Esophagus (tissue), 2 donors: ENCODE measurements at regions not wholly inside any gene's neighbourhood (a gene's known extent, or its start where the extent isn't known, plus 50 kb on each side); places are given as distances from the start of the nearest gene placed in this dataset.
"Not testable (repeated sequence)": the region's sequence is repeated elsewhere in the genome, so short reads cannot be mapped to it uniquely, and the experiment has no call there.

Experiments
- H3K27ac ChIP-seq, 2 donors: one replicate each; pipeline ENCODE4 v1.5.1; 2013; ENCODE audit warnings: low read depth in 2 of 2, mild to moderate bottlenecking in 2 of 2, inconsistent platforms in 1 of 2, low read length in 1 of 2, moderate library complexity in 1 of 2
- H3K27me3 ChIP-seq, 2 donors: one replicate each; pipeline ENCODE4 v1.6.1; 2013; ENCODE audit warnings: low read length in 2 of 2, control low read depth in 1 of 2, mild to moderate bottlenecking in 1 of 2; ENCODE audit not compliant: insufficient read depth in 2 of 2, control insufficient read depth in 1 of 2
- H3K36me3 ChIP-seq, 2 donors: one replicate each; pipeline ENCODE4 v1.6.1; 2013; ENCODE audit warnings: low read length in 1 of 2; ENCODE audit not compliant: control insufficient read depth in 2 of 2, insufficient read depth in 2 of 2
- H3K4me1 ChIP-seq, 2 donors: one replicate each; pipeline ENCODE4 v1.6.1; 2013; ENCODE audit warnings: low read length in 1 of 2; ENCODE audit not compliant: control insufficient read depth in 2 of 2, insufficient read depth in 2 of 2
- H3K4me3 ChIP-seq, 2 donors: one replicate each; pipeline ENCODE4 v1.5.1; 2013; ENCODE audit warnings: low read length in 2 of 2, mild to moderate bottlenecking in 2 of 2, low read depth in 1 of 2, moderate library complexity in 1 of 2
- H3K9me3 ChIP-seq, 2 donors: one replicate each; pipeline ENCODE4 v1.6.1; 2013; ENCODE audit warnings: mild to moderate bottlenecking in 2 of 2, low read depth in 1 of 2, low read length in 1 of 2, moderate library complexity in 1 of 2; ENCODE audit not compliant: control insufficient read depth in 2 of 2, insufficient read depth in 1 of 2
- WGBS, 2 donors: extraction: QIAGEN DNeasy Blood & Tissue Kit; methylation state at CpG; one replicate each; pipeline ENCODE4 v1.1.7; 2013; 5-methylcytosine and 5-hydroxymethylcytosine counted together
- donor health status: healthy with polysubstance abuse.
- donor health status: Bipolar disorder and iron deficiency.

DNA sequence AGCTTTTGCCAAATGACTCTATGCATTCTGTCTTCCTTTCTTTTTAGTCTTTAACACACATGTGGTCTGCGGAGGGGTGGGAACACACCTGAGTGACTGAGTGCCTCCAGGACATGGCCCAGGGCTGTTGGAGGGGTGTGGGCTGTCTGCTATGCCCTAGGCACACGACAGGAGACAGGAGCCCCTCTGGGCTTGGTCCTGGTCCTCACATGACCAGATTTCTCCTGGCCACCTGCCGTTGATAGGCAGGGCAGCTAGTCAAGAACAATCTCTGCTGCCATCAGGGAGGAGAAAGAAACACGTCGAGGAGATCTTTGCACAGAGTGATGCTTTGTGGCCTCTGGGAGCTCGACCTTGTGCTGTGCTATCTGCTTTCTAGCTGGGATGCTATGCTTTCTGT is 176.6 kb downstream of the KLF13 start:
- Histone ChIP-seq H3K27me3 (no peaks in the 10 kb centered on the region), H3K4me1 (peaks cover 0 to 2% of the 10 kb centered on the region in 2 donors), H3K4me3 (no peak overlapping the region), H3K27ac (no peak overlapping the region), H3K9me3 (no peaks in the 10 kb centered on the region), H3K36me3 (no peaks in the 10 kb centered on the region)
- WGBS, 2 donors: 68 to 74% methylated on average over 6 of the region's 6 CpGs

DNA sequence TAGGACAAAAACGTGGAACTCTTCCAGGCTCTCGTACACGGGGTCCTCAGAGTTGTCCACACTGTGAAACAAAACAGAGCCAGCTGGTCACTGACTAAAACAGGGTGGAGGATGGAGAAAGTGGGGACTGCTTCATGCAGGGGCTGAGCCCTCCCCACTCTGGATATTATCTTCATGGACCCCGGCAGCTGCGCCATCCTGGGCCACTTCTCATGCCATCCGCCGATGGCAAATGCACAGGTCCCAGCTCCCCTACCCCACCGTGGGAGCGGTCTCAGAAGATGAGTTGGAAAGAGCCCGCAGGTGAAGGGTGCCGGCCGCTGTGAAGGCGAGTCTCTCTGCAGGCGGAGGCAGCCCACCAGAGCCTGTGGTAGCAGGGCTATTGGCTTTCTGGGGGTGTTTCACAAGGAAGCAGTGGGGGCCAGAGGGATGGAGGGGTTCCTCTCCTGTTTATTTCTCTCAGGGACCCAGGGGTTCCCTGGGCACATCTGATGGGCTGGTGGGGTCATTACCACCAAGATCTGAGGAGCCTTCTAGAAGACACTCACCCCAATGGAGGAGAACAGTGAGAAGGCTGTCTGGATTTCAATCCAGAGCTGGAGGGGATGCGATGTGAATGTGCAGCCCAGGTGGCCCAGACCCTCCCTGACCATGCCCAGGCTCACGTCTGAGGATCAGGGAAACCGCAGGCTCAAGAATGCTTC is 177.3 kb downstream of the KLF13 start:
- H3K9me3 ChIP-seq: no peaks in the 10 kb centered on the region
- 90 to 91% methylated on average over 17 of the region's 17 CpGs for WGBS, 2 donors
- no peaks in the 10 kb centered on the region for H3K27me3 ChIP-seq
- no peak overlapping the region for H3K27ac ChIP-seq
- peaks cover 0 to 2% of the 10 kb centered on the region in 2 donors for H3K4me1 ChIP-seq
- no peak overlapping the region for H3K4me3 ChIP-seq
- H3K36me3 ChIP-seq: no peaks in the 10 kb centered on the region

DNA sequence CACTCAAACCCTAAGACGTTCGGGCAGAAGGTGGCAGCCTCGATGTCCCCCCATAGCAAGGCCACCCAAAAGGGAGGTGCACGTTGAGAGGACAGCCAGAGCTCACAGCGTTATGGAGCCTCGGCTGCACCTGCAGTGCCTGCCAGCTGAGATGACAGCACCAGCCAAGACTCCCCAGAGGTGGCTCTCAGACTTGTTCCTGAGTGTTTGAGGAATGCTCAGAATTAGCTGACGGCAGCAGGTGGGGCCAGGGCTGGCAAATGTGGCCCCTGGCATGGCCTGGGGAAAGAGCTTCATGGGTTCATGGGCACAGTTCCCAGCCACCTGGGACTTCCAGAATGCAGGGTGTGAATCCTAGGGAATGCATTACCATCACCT is 177.8 kb downstream of the KLF13 start:
- Histone ChIP-seq H3K9me3 (no peaks in the 10 kb centered on the region), H3K4me1 (peaks cover 0 to 2% of the 10 kb centered on the region in 2 donors), H3K27ac (no peak overlapping the region), H3K27me3 (no peaks in the 10 kb centered on the region), H3K36me3 (no peaks in the 10 kb centered on the region), H3K4me3 (no peak overlapping the region)
- WGBS, 2 donors: 54 to 64% methylated on average over 7 of the region's 7 CpGs

DNA sequence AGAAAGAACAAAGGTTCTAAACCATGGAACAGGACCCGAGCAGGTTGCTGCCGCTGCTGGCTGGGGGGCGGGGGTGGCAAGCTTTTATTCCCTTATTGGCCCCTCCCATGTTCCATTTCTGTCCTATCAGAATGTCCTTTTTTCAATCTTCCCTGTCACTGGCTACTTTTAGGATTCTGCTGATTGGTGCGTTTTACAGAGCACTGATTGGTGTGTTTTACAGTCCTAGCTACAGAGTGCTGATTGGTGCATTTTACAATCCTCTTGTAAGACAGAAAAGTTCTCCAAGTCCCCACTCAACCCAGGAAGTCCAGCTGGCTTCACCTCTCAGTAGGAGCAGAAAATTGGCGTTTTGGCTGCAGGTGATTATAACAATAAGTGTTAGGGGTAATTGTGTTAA is 180.9 kb downstream of the KLF13 start:
- H3K9me3 ChIP-seq, H3K4me1 ChIP-seq, H3K27ac ChIP-seq, H3K36me3 ChIP-seq, H3K4me3 ChIP-seq, H3K27me3 ChIP-seq: not testable (repeated sequence)
- 84 to 85% methylated on average over 5 of the region's 5 CpGs for WGBS, 2 donors

DNA sequence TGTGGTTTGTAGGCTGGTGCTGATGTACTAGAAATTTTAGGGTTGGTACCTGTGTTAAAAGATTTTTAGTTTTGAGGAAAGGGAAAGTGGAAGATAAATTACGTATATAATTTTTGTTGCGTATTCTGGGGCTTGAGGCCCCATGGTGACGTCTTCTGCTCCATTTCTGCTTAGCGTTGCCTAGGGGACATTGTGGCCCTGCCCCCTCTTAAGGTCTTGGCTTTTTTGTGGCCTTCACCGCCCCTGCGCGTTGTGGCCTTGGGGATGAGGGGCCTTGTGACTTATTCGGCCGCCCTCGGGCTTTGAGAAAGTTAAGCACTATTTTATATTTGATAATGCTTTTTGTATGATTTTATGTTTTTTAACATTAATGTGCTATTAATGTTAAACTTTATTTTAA is 182.0 kb downstream of the KLF13 start:
- Histone ChIP-seq H3K36me3 (no peaks in the 10 kb centered on the region), H3K4me1 (peaks cover 0 to 3% of the 10 kb centered on the region in 2 donors), H3K4me3 (no peak overlapping the region), H3K27me3 (no peaks in the 10 kb centered on the region), H3K27ac (no peak overlapping the region), H3K9me3 (no peaks in the 10 kb centered on the region)
- 93 to 95% methylated on average over 10 of the region's 10 CpGs for WGBS, 2 donors

DNA sequence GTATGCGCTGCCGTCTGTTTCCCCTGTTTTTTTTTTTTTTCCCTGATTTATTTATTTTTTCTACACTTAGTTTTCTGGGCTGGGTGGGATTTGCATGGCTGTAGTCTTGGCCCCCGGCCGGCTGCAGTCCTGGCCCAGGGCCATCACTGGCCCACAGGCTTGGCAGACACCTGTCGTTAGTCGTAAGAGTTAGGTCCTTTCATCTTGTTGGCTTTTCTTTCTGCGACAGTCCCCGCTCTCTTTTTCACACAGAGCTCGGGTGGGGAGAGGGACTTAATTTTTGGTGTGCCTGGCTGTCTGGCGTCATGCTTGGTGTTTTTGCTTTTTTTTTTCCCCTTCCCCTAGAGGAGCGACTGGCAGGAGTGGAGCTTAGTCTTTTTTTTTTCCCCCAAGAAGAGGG is 183.4 kb downstream of the KLF13 start:
- no peaks in the 10 kb centered on the region for H3K9me3 ChIP-seq
- H3K4me1 ChIP-seq: peaks cover 0 to 3% of the 10 kb centered on the region in 2 donors
- no peaks in the 10 kb centered on the region for H3K36me3 ChIP-seq
- WGBS, 2 donors: 55 to 70% methylated on average over 11 of the region's 11 CpGs
- H3K27ac ChIP-seq: no peak overlapping the region
- H3K4me3 ChIP-seq: no peak overlapping the region
- no peaks in the 10 kb centered on the region for H3K27me3 ChIP-seq

DNA sequence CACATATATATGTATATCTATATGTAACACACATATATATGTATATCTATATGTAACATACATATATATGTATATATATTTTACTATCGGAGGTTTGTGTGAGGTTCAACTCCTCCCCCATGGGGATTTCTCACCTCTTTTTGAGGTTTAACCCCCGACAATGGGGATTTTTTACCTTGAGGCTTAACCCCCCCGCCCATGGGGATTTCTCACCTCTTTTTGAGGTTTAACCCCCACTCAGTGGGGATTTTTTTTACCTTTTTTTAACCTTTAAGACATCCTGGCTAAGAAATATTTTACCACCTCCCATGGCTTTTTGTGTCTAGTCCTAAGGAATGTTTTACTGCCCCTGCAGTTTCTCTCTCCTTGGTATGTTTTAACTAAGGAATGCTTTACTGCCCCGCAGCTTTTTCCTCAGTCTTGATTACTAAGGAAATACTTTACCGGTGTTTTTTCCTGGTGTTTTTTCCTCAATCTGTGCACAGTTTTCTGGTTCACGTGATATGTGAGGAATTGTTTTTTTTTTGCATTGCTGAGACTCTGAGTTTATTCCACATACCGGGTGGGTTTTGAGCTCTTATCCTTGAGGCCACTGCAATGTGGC is 185.2 kb downstream of the KLF13 start:
- Histone ChIP-seq H3K4me1 (peaks cover 0 to 3% of the 10 kb centered on the region in 2 donors), H3K9me3 (no peaks in the 10 kb centered on the region), H3K36me3 (no peaks in the 10 kb centered on the region), H3K27me3 (no peaks in the 10 kb centered on the region), H3K27ac (no peak overlapping the region), H3K4me3 (no peak overlapping the region)
- 64 to 67% methylated on average over 7 of the region's 7 CpGs for WGBS, 2 donors

DNA sequence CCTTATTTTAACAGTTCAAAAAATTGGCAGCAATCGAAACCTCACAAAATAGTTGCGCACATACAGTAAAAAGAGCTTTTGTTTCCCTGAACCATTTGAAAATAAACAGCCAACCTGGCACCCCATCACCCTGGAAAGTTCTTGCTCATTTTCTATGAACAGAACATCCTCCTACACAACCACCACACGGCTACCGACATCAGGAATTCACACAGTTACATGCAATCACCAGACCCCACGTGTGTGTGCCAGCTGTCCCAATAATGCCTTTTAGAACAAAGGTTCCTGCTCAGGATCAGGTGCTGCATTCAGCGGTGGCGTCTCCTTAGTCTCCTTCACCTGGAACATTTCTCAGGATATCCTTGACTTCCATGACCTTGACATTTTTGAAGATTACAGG is 186.5 kb downstream of the KLF13 start:
- Histone ChIP-seq H3K4me1 (peaks cover 0 to 3% of the 10 kb centered on the region in 2 donors), H3K27ac (no peak overlapping the region), H3K4me3 (no peak overlapping the region), H3K36me3 (no peaks in the 10 kb centered on the region), H3K27me3 (no peaks in the 10 kb centered on the region), H3K9me3 (no peaks in the 10 kb centered on the region)
- 81 to 88% methylated on average over 7 of the region's 7 CpGs for whole genome bisulfite sequencing, 2 donors

DNA sequence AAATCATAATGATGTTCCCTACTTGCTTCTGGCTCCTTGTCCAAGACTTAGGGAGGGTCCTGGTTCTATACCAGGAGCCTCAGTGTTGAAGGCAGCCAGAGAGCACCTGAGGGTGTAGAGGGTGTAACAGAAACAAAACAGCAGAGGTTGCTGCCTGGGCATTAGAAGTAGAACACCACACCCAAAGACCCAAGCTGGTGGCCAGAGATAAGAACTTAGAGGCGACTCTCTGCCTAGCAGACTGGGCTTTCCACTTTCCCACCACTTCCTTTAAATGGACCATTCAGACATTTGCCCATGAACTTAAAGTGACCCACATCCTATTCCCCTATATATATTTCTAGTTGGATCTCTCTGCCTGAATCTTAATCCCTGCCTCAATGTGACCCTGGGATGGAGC is 189.8 kb downstream of the KLF13 start:
- Histone ChIP-seq H3K27ac (no peak overlapping the region), H3K27me3 (no peaks in the 10 kb centered on the region), H3K4me1 (no peaks in the 10 kb centered on the region), H3K4me3 (no peak overlapping the region), H3K36me3 (no peaks in the 10 kb centered on the region), H3K9me3 (no peaks in the 10 kb centered on the region)
- WGBS, 2 donors: 69 to 71% methylated on average over 1 of the region's 1 CpG

DNA sequence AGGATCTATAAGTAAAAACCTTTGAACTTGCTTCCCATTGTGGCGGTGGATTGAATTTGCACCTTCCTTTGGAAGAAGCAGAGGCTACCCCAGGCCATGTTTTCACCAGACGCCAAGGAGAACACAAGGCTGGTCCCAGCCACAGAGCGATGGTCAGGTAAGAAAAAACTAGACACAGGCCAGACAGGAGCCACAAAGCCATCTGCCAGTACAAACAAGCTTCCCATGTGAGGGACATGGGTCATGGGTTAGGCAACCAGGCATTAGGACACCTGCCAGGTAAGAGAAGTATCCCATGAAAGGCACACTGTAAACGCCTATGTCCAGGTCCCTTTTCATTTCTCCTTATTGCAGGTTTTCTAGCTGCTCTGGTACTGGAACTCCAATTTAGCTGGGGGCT is 190.2 kb downstream of the KLF13 start:
- H3K9me3 ChIP-seq: no peaks in the 10 kb centered on the region
- H3K4me3 ChIP-seq: no peak overlapping the region
- 93% methylated on average over 4 of the region's 4 CpGs for whole genome bisulfite sequencing, 2 donors
- H3K4me1 ChIP-seq: no peaks in the 10 kb centered on the region
- no peak overlapping the region for H3K27ac ChIP-seq
- H3K27me3 ChIP-seq: no peaks in the 10 kb centered on the region
- H3K36me3 ChIP-seq: no peaks in the 10 kb centered on the region
